Caco-2 (cell line): ENCODE measurements at regions not wholly inside any gene's neighbourhood (a gene's known extent, or its start where the extent isn't known, plus 50 kb on each side); places are given as distances from the start of the nearest gene placed in this dataset.

Source experiments
- BruUV-seq: library from RNA; stranded (reverse); fragments of 400-500 nt; replicated peaks from 2 replicates; lab custom pipeline; 2021; lab: Mats Ljungman, UMichigan
- CTCF ChIA-PET: fragments of 300-600 bp; sonication (Branson Sonifier 250); formaldehyde crosslinking; loops from one replicate; lab custom pipeline; 2022; ENCODE audit warnings: antibody characterized with exemption; lab: Charles Lee
- POLR2A ChIA-PET: fragments of 300-600 bp; sonication (Branson Sonifier 250); formaldehyde crosslinking; loops from one replicate; lab custom pipeline; 2022; ENCODE audit warnings: antibody characterized with exemption; lab: Charles Lee
- DNase-seq, 2 experiments: peaks; one replicate each; pipeline versions ENCODE4 v3.0.0 to v3.0.0-alpha.2; 2020 to 2022
- H3K27me3 ChIP-seq: replicated peaks from 2 replicates; pipeline ENCODE4 v1.6.0; 2011; ENCODE audit warnings: low read length; ENCODE audit not compliant: control insufficient read depth, insufficient read depth
- H3K36me3 ChIP-seq: 2 replicates; pipeline ENCODE4 v1.5.1; 2011; ENCODE audit warnings: low read length; ENCODE audit not compliant: control insufficient read depth, insufficient read depth
- H3K4me1 ChIP-seq: fragments of 250-450 bp; sonication (Bioruptor Pico); 2 replicates; pipeline ENCODE4 v1.5.1; 2020; ENCODE audit warnings: mild to moderate bottlenecking
- H3K4me3 ChIP-seq: 2 replicates; pipeline ENCODE4 v1.5.1; 2011; ENCODE audit warnings: low read depth, mild to moderate bottlenecking, control low read depth, low read length
- H3K9me3 ChIP-seq: fragments of 250-450 bp; sonication (Bioruptor Pico); 2 replicates; pipeline ENCODE4 v1.5.1; 2020; ENCODE audit warnings: mild to moderate bottlenecking, moderate library complexity
- H3K27ac Mint-ChIP-seq: one replicate; pipeline ENCODE4 v1.8.0; 2022; ENCODE audit warnings: mixed read lengths; ENCODE audit not compliant: unreplicated experiment
- H3K27me3 Mint-ChIP-seq: one replicate; pipeline ENCODE4 v1.8.0; 2022; ENCODE audit warnings: mixed read lengths; ENCODE audit not compliant: insufficient read depth, unreplicated experiment
- H3K36me3 Mint-ChIP-seq: one replicate; pipeline ENCODE4 v1.8.0; 2022; ENCODE audit warnings: mild to moderate bottlenecking, mixed read lengths; ENCODE audit not compliant: insufficient read depth, unreplicated experiment
- H3K4me1 Mint-ChIP-seq: one replicate; pipeline ENCODE4 v1.8.0; 2022; ENCODE audit warnings: low read depth, mixed read lengths; ENCODE audit not compliant: unreplicated experiment
- H3K4me3 Mint-ChIP-seq: one replicate; pipeline ENCODE4 v1.8.0; 2022; ENCODE audit warnings: mild to moderate bottlenecking, moderate library complexity, mixed read lengths; ENCODE audit not compliant: unreplicated experiment
- H3K9me3 Mint-ChIP-seq: one replicate; pipeline ENCODE4 v1.8.0; 2022; ENCODE audit warnings: mixed read lengths; ENCODE audit not compliant: unreplicated experiment
- intact Hi-C: fragments of 100-400 bp; cut with micrococcal nuclease; formaldehyde crosslinking; loops from one replicate; pipeline ENCODE4 v1.10.0; 2022; ENCODE audit not compliant: unreplicated experiment
- TF ChIP-seq, protein P1 (sequence below), 2 experiments: fragments of 200-600 bp in 1 of 2; IDR thresholded peaks; 1 replicate in 1 of 2; 2 replicates in 1 of 2; pipeline versions ENCODE4 v1.5.1 to v1.8.0; 2011 to 2022; ENCODE audit warnings: antibody characterized with exemption in 1 of 2, control low read depth in 1 of 2, inconsistent platforms in 1 of 2, low read depth in 1 of 2, low read length in 1 of 2, mild to moderate bottlenecking in 1 of 2, moderate library complexity in 1 of 2; ENCODE audit not compliant: insufficient read depth in 1 of 2, severe bottlenecking in 1 of 2, unreplicated experiment in 1 of 2

DNA sequence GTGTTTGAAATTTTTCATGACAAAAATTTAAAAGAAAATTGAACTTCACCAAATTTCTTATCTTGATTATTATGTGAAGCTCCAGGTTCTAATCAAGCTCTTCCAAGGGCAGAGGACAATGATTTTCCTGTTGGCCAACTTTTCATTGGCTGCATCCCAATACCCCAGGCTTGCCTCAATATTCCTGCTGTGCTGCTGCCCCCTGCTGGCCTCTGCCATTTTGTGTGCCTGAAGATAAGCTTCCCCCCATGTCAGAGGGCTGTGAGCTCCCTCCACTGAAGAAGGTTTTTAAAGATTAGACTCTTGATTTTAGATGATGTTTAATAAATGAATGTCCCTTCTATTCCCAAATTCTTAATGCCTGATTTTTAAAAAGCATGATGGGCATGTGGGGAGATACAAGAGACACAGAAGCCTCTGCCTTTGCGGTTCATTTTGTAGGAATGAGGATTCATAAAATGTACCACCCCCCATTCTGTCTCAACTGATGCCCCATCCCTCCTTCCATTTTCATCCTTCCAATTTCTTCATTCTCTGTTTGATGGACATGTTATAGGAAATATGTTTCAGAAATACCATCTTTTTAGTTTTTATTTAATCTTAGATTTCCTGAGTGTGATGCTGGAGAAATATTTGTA lies 76.7 kb upstream of the RGS6 start:
- H3K4me1 ChIP-seq: no peaks in the 10 kb centered on the region
- Mint-ChIP-seq H3K36me3 (no peaks in the 10 kb centered on the region), H3K4me1 (no peaks in the 10 kb centered on the region), H3K4me3 (no peak overlapping the region), H3K9me3 (peaks cover 9% of the 10 kb centered on the region), H3K27me3 (peaks cover 4% of the 10 kb centered on the region), H3K27ac (no peak overlapping the region)
- no peaks in the 10 kb centered on the region for H3K36me3 ChIP-seq
- no TSS peak for BruUV-seq
- H3K9me3 ChIP-seq: no peaks in the 10 kb centered on the region
- CTCF ChIA-PET: interaction anchor here (0.6 to 1.0 kb wide), 5 partner anchors 25 to 1619 kb away, joined by 3 to 5 read pairs (median 3); no protein-coding TSS in a partner anchor
- intact Hi-C loops: loop anchor here (10.0 kb wide), 2 partner anchors 131 to 721 kb away; no protein-coding TSS in a partner anchor
- H3K4me3 ChIP-seq: no peak overlapping the region
- H3K27me3 ChIP-seq: no peaks in the 10 kb centered on the region
- DNase-seq: peak; percentile 58 to 74
- POLR2A ChIA-PET: no interaction called here
- TF ChIP-seq, protein P1, sequence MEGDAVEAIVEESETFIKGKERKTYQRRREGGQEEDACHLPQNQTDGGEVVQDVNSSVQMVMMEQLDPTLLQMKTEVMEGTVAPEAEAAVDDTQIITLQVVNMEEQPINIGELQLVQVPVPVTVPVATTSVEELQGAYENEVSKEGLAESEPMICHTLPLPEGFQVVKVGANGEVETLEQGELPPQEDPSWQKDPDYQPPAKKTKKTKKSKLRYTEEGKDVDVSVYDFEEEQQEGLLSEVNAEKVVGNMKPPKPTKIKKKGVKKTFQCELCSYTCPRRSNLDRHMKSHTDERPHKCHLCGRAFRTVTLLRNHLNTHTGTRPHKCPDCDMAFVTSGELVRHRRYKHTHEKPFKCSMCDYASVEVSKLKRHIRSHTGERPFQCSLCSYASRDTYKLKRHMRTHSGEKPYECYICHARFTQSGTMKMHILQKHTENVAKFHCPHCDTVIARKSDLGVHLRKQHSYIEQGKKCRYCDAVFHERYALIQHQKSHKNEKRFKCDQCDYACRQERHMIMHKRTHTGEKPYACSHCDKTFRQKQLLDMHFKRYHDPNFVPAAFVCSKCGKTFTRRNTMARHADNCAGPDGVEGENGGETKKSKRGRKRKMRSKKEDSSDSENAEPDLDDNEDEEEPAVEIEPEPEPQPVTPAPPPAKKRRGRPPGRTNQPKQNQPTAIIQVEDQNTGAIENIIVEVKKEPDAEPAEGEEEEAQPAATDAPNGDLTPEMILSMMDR (IDR thresholded peaks at IDR 0.05; ENCODE audit: insufficient read depth in 1 of 2, low read depth in 1 of 2, low read length in 1 of 2, severe bottlenecking in 1 of 2, unreplicated experiment in 1 of 2): peak; percentile 56 to 61

DNA sequence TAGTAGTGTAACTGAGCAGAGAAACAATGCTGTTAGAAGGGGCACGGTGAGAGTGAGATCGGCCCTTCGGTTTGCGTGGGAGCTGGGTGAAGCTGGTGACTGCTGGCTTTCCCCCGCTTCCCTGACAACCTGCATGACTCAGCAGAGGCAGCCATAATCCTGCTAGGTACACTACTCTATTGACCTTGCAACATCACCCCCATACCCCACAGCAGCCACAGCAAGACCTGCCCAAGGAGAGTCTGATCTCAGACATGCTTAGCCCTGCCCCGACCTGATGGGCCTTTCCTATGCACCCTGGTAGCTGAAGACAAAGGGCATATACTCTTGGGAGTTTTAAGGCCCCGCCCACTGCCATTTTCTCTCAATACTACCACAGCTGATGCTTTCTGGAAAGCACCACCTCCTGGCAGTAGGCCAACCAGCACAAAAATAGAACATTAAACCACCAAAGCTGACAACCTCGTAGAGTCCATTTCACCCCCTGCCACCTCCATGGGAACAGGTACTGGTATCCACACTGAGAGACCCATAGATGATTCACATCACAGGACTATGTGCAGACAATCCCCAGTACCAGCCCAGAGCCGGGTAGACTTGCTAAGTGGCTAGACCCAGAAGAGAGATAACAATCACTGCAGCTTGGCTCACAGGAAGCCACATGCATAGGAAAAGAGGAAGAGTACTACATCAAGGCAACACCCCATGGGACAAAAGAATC lies 75.9 kb upstream of the RGS6 start:
- intact Hi-C loops: loop anchor here (10.0 kb wide), 2 partner anchors 132 to 722 kb away; no protein-coding TSS in a partner anchor
- CTCF ChIA-PET: no interaction called here

DNA sequence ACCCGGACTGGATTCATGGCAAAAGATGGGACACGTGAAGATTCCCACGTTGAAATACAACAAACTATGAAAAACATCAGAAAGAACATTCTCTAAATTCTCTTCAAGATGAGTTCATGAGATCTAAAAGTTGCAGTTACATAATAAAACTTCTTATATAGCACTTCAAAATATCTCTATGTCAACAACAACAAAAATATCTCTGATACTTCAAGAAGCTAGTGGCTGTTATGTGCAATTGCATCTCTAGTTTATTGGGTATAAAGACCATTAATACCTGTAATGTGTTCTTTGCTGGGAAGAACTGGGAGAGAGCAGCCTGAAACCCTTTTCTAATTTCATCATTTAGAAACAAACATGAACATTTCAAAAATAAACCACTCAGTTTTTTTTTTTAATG lies 69.2 kb upstream of the RGS6 start:
- no TSS peak for BruUV-seq
- DNase-seq: no peak
- no peak overlapping the region for H3K4me3 Mint-ChIP-seq
- peaks cover 9% of the 10 kb centered on the region for H3K9me3 Mint-ChIP-seq
- CTCF ChIA-PET: no interaction called here
- intact Hi-C loops: no loop called here
- H3K27me3 Mint-ChIP-seq: peaks cover 9% of the 10 kb centered on the region
- TF ChIP-seq, protein P1 (IDR thresholded peaks at IDR 0.05; ENCODE audit: insufficient read depth in 1 of 2, low read depth in 1 of 2, low read length in 1 of 2, severe bottlenecking in 1 of 2, unreplicated experiment in 1 of 2): no peak
- H3K27ac Mint-ChIP-seq: no peak overlapping the region
- Histone ChIP-seq H3K4me1 (no peaks in the 10 kb centered on the region), H3K9me3 (no peaks in the 10 kb centered on the region), H3K36me3 (no peaks in the 10 kb centered on the region), H3K4me3 (no peak overlapping the region), H3K27me3 (no peaks in the 10 kb centered on the region)
- H3K36me3 Mint-ChIP-seq: no peaks in the 10 kb centered on the region
- POLR2A ChIA-PET: no interaction called here
- no peaks in the 10 kb centered on the region for H3K4me1 Mint-ChIP-seq

More for the DNA sequence above, 75.9 kb upstream of the RGS6 start:
- Mint-ChIP-seq H3K4me3 (no peak overlapping the region), H3K4me1 (no peaks in the 10 kb centered on the region), H3K36me3 (no peaks in the 10 kb centered on the region), H3K9me3 (peaks cover 9% of the 10 kb centered on the region), H3K27ac (no peak overlapping the region), H3K27me3 (peaks cover 4% of the 10 kb centered on the region)
- Histone ChIP-seq H3K4me3 (no peak overlapping the region), H3K36me3 (no peaks in the 10 kb centered on the region), H3K9me3 (no peaks in the 10 kb centered on the region), H3K27me3 (no peaks in the 10 kb centered on the region), H3K4me1 (no peaks in the 10 kb centered on the region)
- POLR2A ChIA-PET: no interaction called here
- no TSS peak for BruUV-seq
- TF ChIP-seq, protein P1 (IDR thresholded peaks at IDR 0.05; ENCODE audit: insufficient read depth in 1 of 2, low read depth in 1 of 2, low read length in 1 of 2, severe bottlenecking in 1 of 2, unreplicated experiment in 1 of 2): no peak
- no peak for DNase-seq
